ENCODE measurements at regions not wholly inside any gene's neighbourhood (a gene's known extent, or its start where the extent isn't known, plus 50 kb on each side); places are given as distances from the start of the nearest gene placed in this dataset.

DNA sequence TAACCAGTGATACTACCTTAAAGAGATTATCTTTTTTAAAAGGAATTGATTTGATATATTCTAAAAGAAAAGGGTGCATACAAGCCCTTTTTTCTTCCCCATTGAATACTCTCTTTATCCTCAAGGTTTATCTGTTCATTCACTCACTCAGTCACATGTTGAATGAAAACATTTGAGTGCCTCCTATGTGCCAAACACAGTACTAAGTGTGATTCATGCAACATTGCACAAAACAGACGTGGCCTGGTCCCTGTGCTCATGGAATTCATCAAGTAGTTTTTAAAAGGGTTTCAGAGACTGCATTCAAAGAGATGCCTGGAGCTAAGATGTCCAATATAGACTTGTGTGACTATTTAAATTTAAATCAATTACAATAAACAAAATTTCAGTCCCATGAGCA is 462.2 kb upstream of the MDFIC2 start:
- POLR2A ChIA-PET: no interaction called here

DNA sequence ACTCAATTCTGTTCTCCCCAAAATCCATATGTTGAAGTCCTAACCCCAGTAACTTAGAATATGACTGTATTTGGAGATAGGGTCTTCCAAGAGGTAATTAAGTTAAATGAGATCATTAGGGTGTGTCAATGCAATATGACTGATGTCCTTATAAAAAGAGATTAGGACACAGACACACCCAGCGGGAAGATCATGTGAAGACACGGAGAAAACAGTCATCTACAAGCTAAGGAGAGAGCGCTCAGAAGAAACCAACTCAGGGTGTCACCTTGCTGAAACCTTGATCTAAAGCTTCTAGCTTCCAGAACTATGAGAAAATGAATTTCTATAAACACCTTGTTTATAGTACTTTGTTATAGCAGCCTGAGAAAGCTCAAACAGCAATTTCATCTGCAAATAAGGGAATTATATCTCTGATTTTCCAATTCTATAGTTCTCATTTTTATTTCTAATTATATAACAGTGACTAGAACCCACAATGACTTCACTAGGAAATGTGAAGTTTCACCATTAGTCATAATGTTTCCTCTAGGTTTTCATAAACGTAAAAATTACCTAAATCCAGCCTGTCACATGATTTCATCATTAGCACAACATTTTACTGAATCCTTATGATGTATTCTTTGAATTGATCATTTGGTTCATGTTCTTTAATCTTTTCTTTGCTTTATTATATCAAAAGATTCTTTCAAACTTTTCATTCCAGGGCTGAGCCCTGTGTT is 459.1 kb upstream of the MDFIC2 start:
- no peaks in the 10 kb centered on the region for H3K9me3 ChIP-seq
- CTCF ChIA-PET: no interaction called here
- no peak for ATAC-seq

More for the DNA sequence above, 462.2 kb upstream of the MDFIC2 start:
- H3K4me1 ChIP-seq: no peaks in the 10 kb centered on the region
- H3K4me2 ChIP-seq: no peak overlapping the region
- no peak overlapping the region for H3K27ac ChIP-seq
- H3K4me3 ChIP-seq: no peak overlapping the region
- 24% methylated on average over 1 of the region's 1 CpG for WGBS (ENCODE audit: missing lambda C conversion rate)
- TF ChIP-seq, protein P1, sequence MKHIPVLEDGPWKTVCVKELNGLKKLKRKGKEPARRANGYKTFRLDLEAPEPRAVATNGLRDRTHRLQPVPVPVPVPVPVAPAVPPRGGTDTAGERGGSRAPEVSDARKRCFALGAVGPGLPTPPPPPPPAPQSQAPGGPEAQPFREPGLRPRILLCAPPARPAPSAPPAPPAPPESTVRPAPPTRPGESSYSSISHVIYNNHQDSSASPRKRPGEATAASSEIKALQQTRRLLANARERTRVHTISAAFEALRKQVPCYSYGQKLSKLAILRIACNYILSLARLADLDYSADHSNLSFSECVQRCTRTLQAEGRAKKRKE (CRISPR knock-in tag; IDR thresholded peaks at IDR 0.05; ENCODE audit: low read depth): no peak
- TF ChIP-seq TP53 (CRISPR knock-in tag; IDR thresholded peaks at IDR 0.05): no peak
- TF ChIP-seq ZFP36 (IDR thresholded peaks at IDR 0.05; ENCODE audit: borderline replicate concordance, partially characterized antibody): no peak
- TF ChIP-seq SMC3 (IDR thresholded peaks at IDR 0.05): no peak
- TF ChIP-seq MAFK (IDR thresholded peaks at IDR 0.05; ENCODE audit: partially characterized antibody): no peak
- TF ChIP-seq CBX8 (IDR thresholded peaks at IDR 0.05): no peak
- FAIRE-seq: no peak
- CTCF ChIA-PET: no interaction called here
- no peak for ATAC-seq
- no peaks in the 10 kb centered on the region for H3K9me3 ChIP-seq
- DNase-seq (ENCODE audit: low read depth in 1 of 2, low spot score in 1 of 2): no peak

DNA sequence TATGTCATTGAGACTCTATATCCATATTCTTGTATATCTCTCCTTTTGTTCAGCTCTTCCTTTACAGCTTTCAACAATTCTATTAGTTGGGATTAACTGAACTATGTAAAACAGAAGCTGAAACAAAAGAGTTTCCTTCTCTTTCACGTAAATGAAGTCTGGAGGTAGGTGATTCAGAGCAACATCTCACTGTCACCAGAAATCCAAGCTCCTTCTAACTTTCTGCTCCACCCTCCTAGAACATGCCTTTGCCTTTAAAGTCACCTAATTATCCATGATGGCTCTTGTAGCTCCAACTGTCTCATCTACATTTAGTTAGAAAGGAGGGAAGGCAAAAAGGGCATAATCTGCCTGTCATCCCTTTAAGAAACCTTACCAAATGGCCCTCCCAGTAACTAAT is 458.2 kb upstream of the MDFIC2 start:
- Histone ChIP-seq H3K9me3 (no peaks in the 10 kb centered on the region), H3K4me3 (no peak overlapping the region), H3K27ac (no peak overlapping the region), H3K4me1 (no peaks in the 10 kb centered on the region), H3K4me2 (no peak overlapping the region)
- no peak for FAIRE-seq
- ChIA-PET POLR2A (no interaction called here), CTCF (no interaction called here)
- no peak for DNase-seq (ENCODE audit: low read depth in 1 of 2, low spot score in 1 of 2)
- TF ChIP-seq, protein P1 (CRISPR knock-in tag; IDR thresholded peaks at IDR 0.05; ENCODE audit: low read depth): no peak
- no peak for TF ChIP-seq CEBPB (IDR thresholded peaks at IDR 0.05)
- no peak for TF ChIP-seq NFE2L2 (conservative IDR thresholded peaks at IDR 0.05; ENCODE audit: low read length)
- TF ChIP-seq, protein P2, sequence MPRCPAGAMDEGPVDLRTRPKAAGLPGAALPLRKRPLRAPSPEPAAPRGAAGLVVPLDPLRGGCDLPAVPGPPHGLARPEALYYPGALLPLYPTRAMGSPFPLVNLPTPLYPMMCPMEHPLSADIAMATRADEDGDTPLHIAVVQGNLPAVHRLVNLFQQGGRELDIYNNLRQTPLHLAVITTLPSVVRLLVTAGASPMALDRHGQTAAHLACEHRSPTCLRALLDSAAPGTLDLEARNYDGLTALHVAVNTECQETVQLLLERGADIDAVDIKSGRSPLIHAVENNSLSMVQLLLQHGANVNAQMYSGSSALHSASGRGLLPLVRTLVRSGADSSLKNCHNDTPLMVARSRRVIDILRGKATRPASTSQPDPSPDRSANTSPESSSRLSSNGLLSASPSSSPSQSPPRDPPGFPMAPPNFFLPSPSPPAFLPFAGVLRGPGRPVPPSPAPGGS (IDR thresholded peaks at IDR 0.05): no peak
- no peak for TF ChIP-seq SMC3 (IDR thresholded peaks at IDR 0.05)
- TF ChIP-seq, protein P3, sequence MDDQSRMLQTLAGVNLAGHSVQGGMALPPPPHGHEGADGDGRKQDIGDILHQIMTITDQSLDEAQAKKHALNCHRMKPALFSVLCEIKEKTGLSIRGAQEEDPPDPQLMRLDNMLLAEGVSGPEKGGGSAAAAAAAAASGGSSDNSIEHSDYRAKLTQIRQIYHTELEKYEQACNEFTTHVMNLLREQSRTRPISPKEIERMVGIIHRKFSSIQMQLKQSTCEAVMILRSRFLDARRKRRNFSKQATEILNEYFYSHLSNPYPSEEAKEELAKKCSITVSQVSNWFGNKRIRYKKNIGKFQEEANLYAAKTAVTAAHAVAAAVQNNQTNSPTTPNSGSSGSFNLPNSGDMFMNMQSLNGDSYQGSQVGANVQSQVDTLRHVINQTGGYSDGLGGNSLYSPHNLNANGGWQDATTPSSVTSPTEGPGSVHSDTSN (IDR thresholded peaks at IDR 0.05): no peak
- no peak for TF ChIP-seq EP300 (IDR thresholded peaks at IDR 0.05)
- TF ChIP-seq HDAC2 (IDR thresholded peaks at IDR 0.05): no peak
- WGBS (ENCODE audit: missing lambda C conversion rate): 16% methylated on average over 1 of the region's 1 CpG
- no peak for ATAC-seq

More for the DNA sequence above, 459.1 kb upstream of the MDFIC2 start:
- DNase-seq (ENCODE audit: low read depth in 1 of 2, low spot score in 1 of 2) (no peak), FAIRE-seq (no peak)
- no peaks in the 10 kb centered on the region for H3K4me1 ChIP-seq
- TF ChIP-seq, protein P4, sequence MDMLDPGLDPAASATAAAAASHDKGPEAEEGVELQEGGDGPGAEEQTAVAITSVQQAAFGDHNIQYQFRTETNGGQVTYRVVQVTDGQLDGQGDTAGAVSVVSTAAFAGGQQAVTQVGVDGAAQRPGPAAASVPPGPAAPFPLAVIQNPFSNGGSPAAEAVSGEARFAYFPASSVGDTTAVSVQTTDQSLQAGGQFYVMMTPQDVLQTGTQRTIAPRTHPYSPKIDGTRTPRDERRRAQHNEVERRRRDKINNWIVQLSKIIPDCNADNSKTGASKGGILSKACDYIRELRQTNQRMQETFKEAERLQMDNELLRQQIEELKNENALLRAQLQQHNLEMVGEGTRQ (IDR thresholded peaks at IDR 0.05): no peak
- TF ChIP-seq KDM1A (IDR thresholded peaks at IDR 0.05; ENCODE audit: low read depth) (no peak), CEBPB (IDR thresholded peaks at IDR 0.05) (no peak), FOXS1 (CRISPR knock-in tag; IDR thresholded peaks at IDR 0.05) (no peak), FOSL2 (IDR thresholded peaks at IDR 0.05) (no peak), FOSL2 (CRISPR knock-in tag; IDR thresholded peaks at IDR 0.05) (no peak), CHD2 (IDR thresholded peaks at IDR 0.05; ENCODE audit: low read length, partially characterized antibody) (no peak)
- TF ChIP-seq, protein P1 (CRISPR knock-in tag; IDR thresholded peaks at IDR 0.05; ENCODE audit: low read depth): no peak
- H3K27ac ChIP-seq: no peak overlapping the region
- POLR2A ChIA-PET: no interaction called here
- H3K4me3 ChIP-seq: no peak overlapping the region
- H3K4me2 ChIP-seq: no peak overlapping the region
- 59% methylated on average over 4 of the region's 4 CpGs for WGBS (ENCODE audit: missing lambda C conversion rate)

All from A549 (cell line).